HG03196 (cell line): ENCODE measurements at regions not wholly inside any gene's neighbourhood (a gene's known extent, or its start where the extent isn't known, plus 50 kb on each side); places are given as distances from the start of the nearest gene placed in this dataset.
"Not testable (repeated sequence)": the region's sequence is repeated elsewhere in the genome, so short reads cannot be mapped to it uniquely, and the experiment has no call there.

Experiments
- ATAC-seq: cut with Tn5 transposase; IDR thresholded peaks from one replicate; pipeline ENCODE4 v1.9.1; 2021; ENCODE audit not compliant: unreplicated experiment

- ATAC-seq, result not testable (repeated sequence)
These were observed 56.1 kb upstream of the GABRA3 start for GRCh38 chrX:152507168-152507567.

GRCh38 chrX:152520653-152521052 is 69.5 kb upstream of the GABRA3 start:
- peak; percentile 58 for ATAC-seq

GRCh38 chrX:152528193-152528592 is 77.1 kb upstream of the GABRA3 start:
- ATAC-seq, result no peak

- no peak for ATAC-seq
These were observed 79.9 kb upstream of the GABRA3 start for GRCh38 chrX:152530967-152531366.

- ATAC-seq, result no peak
These were observed 86.3 kb upstream of the GABRA3 start for GRCh38 chrX:152537373-152537772.

- ATAC-seq, result no peak
These were observed 63.8 kb upstream of the GABRQ start for GRCh38 chrX:152573866-152574265.

GRCh38 chrX:152575331-152575730 is 62.4 kb upstream of the GABRQ start:
- no peak for ATAC-seq

GRCh38 chrX:152587523-152587922 is 50.2 kb upstream of the GABRQ start:
- not testable (repeated sequence) for ATAC-seq
